ENCODE measurements at regions not wholly inside any gene's neighbourhood (a gene's known extent, or its start where the extent isn't known, plus 50 kb on each side); places are given as distances from the start of the nearest gene placed in this dataset.

DNA sequence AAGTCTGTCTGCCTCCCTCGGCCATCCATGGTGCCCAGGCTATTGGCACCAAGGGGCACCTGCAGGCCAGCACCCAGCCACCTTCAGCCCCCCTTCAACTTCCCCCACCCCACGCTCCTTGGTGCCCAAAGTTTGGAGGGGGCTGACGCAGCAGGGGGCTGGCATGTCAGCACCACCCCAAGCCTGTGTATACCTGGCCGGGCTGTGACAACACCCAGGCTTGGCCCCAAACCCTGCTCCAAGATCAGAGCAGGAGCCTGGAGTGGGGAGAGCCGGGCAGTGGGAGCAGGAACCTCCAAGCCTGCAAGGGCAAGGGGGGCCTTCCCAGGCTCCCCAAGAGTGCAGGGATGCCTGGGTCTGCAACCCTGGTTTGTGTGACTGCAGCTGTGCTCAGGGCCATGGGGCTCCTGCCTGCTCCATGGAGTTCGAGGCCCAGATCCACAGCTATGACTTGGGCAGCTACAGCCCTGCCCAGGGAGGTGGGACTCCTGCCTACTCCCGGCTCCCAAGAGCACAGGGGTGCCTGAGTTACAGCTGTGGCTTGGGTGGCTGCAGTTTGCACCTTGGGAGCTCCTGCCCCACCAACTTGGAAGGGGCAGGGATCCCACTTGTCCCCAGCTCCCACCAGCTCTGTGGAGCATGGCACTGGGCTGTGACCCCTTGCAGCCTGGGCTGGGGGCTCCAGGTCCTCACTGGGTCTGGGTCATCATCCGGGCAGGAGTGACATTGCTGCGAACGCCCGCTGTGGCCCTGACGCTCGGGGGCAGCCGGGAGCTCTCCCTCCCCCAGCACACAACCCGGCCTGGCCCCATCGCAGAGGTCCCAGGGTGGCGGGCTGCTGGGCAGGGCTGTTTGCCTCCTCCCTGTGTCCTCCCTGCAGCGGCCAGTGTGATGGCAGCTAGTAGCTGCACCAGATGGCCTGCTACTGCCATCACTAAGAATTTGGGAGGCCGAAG is 175.5 kb upstream of the SDK2 start:
- no peak overlapping the region for H3K27ac Mint-ChIP-seq
- H3K4me3 Mint-ChIP-seq = no peak overlapping the region
- no peaks in the 10 kb centered on the region for H3K36me3 Mint-ChIP-seq
- H3K4me1 Mint-ChIP-seq (ENCODE audit: low read depth) = peaks cover 21% of the 10 kb centered on the region
- H3K27me3 Mint-ChIP-seq = no peaks in the 10 kb centered on the region
- H3K9me3 Mint-ChIP-seq (ENCODE audit: low read depth) = peaks cover 6% of the 10 kb centered on the region

- no peak overlapping the region for H3K27ac Mint-ChIP-seq
- no peaks in the 10 kb centered on the region for H3K36me3 Mint-ChIP-seq
- peaks cover 21% of the 10 kb centered on the region for H3K4me1 Mint-ChIP-seq (ENCODE audit: low read depth)
- no peak overlapping the region for H3K4me3 Mint-ChIP-seq
- H3K27me3 Mint-ChIP-seq = no peaks in the 10 kb centered on the region
- peaks cover 6% of the 10 kb centered on the region for H3K9me3 Mint-ChIP-seq (ENCODE audit: low read depth)
Observed at GRCh38 chr17:73820686-73821448, 176.6 kb upstream of the SDK2 start.

DNA sequence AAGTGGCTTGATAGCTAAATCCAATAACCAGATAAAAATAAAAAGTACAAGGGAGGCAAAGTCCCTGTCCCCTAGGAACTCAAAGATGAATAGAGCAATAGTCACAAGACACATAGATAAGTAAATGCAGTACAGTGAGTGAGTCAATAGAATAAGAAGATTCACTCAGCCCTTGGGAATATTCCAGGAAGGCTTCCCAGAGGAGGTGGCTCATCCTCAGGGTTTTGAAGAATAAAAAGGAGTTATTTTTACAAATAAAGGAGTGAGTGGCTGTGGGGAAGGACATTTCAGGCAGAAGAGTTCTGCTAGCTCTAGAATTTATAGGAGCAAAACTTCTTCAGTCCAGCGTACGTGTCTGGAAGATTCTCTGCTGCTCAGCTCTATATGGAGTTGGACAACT is 177.4 kb upstream of the SDK2 start:
- peaks cover 24% of the 10 kb centered on the region for H3K4me1 Mint-ChIP-seq (ENCODE audit: low read depth)
- no peak overlapping the region for H3K4me3 Mint-ChIP-seq
- no peak overlapping the region for H3K27ac Mint-ChIP-seq
- H3K36me3 Mint-ChIP-seq = no peaks in the 10 kb centered on the region
- peaks cover 6% of the 10 kb centered on the region for H3K9me3 Mint-ChIP-seq (ENCODE audit: low read depth)
- H3K27me3 Mint-ChIP-seq = no peaks in the 10 kb centered on the region

- Mint-ChIP-seq H3K27me3 (no peaks in the 10 kb centered on the region), H3K27ac (no peak overlapping the region), H3K4me1 (ENCODE audit: low read depth) (peaks cover 30% of the 10 kb centered on the region), H3K36me3 (no peaks in the 10 kb centered on the region), H3K4me3 (peak overlapping the region; percentile 13), H3K9me3 (ENCODE audit: low read depth) (peaks cover 6% of the 10 kb centered on the region)
Observed at GRCh38 chr17:73822371-73822770, 178.1 kb upstream of the SDK2 start.

GRCh38 chr17:73823684-73824083 is 179.4 kb upstream of the SDK2 start:
- no peak overlapping the region for H3K27ac Mint-ChIP-seq
- H3K4me1 Mint-ChIP-seq (ENCODE audit: low read depth) = peaks cover 43% of the 10 kb centered on the region
- H3K36me3 Mint-ChIP-seq = no peaks in the 10 kb centered on the region
- no peak overlapping the region for H3K4me3 Mint-ChIP-seq
- peaks cover 2% of the 10 kb centered on the region for H3K9me3 Mint-ChIP-seq (ENCODE audit: low read depth)
- H3K27me3 Mint-ChIP-seq = no peaks in the 10 kb centered on the region

GRCh38 chr17:73824321-73824720 is 180.1 kb upstream of the SDK2 start:
- Mint-ChIP-seq H3K9me3 (ENCODE audit: low read depth) (no peaks in the 10 kb centered on the region), H3K4me1 (ENCODE audit: low read depth) (peaks cover 44% of the 10 kb centered on the region), H3K4me3 (no peak overlapping the region), H3K27ac (no peak overlapping the region), H3K27me3 (no peaks in the 10 kb centered on the region), H3K36me3 (no peaks in the 10 kb centered on the region)

- Mint-ChIP-seq H3K36me3 (no peaks in the 10 kb centered on the region), H3K4me3 (no peak overlapping the region)
Observed at GRCh38 chr17:73826181-73826871, 182.1 kb upstream of the SDK2 start.

DNA sequence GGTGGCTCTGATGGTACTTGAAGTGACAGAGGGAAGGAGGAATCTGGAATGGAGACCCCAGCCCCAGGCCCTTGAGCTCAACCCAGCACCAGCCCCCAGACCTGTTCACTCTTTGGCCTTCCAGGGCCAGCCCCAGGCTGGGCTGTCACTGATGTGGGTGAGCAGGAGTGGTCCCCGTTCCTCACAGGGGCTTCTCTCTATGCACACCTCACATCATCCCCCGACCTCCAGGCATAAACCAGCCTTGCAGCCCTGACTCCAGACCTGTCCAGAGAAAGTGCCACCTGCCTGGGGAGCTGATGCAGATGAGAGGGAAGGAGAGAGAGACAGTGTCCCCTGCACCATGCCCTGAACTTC is 182.6 kb upstream of the SDK2 start:
- H3K4me1 Mint-ChIP-seq (ENCODE audit: low read depth) = peaks cover 50% of the 10 kb centered on the region
- no peak overlapping the region for H3K4me3 Mint-ChIP-seq
- H3K27me3 Mint-ChIP-seq = no peaks in the 10 kb centered on the region
- H3K27ac Mint-ChIP-seq = no peak overlapping the region
- H3K36me3 Mint-ChIP-seq = no peaks in the 10 kb centered on the region
- no peaks in the 10 kb centered on the region for H3K9me3 Mint-ChIP-seq (ENCODE audit: low read depth)

More at GRCh38 chr17:73826181-73826871, 182.1 kb upstream of the SDK2 start:
- H3K4me1 Mint-ChIP-seq (ENCODE audit: low read depth) = peaks cover 48% of the 10 kb centered on the region
- no peaks in the 10 kb centered on the region for H3K9me3 Mint-ChIP-seq (ENCODE audit: low read depth)
- H3K27me3 Mint-ChIP-seq = no peaks in the 10 kb centered on the region
- no peak overlapping the region for H3K27ac Mint-ChIP-seq

GRCh38 chr17:73827627-73828291 is 183.5 kb upstream of the SDK2 start:
- peaks cover 47% of the 10 kb centered on the region for H3K4me1 Mint-ChIP-seq (ENCODE audit: low read depth)
- H3K36me3 Mint-ChIP-seq = no peaks in the 10 kb centered on the region
- no peaks in the 10 kb centered on the region for H3K27me3 Mint-ChIP-seq
- peak overlapping the region; percentile 2 for H3K4me3 Mint-ChIP-seq
- peak overlapping the region; percentile 77 for H3K27ac Mint-ChIP-seq
- no peaks in the 10 kb centered on the region for H3K9me3 Mint-ChIP-seq (ENCODE audit: low read depth)

- peaks cover 3% of the 10 kb centered on the region for H3K27me3 Mint-ChIP-seq
- no peaks in the 10 kb centered on the region for H3K36me3 Mint-ChIP-seq
- H3K4me1 Mint-ChIP-seq (ENCODE audit: low read depth) = peaks cover 37% of the 10 kb centered on the region
- no peaks in the 10 kb centered on the region for H3K9me3 Mint-ChIP-seq (ENCODE audit: low read depth)
- no peak overlapping the region for H3K27ac Mint-ChIP-seq
- H3K4me3 Mint-ChIP-seq = no peak overlapping the region
Observed at GRCh38 chr17:73829676-73830280, 185.5 kb upstream of the SDK2 start.

DNA sequence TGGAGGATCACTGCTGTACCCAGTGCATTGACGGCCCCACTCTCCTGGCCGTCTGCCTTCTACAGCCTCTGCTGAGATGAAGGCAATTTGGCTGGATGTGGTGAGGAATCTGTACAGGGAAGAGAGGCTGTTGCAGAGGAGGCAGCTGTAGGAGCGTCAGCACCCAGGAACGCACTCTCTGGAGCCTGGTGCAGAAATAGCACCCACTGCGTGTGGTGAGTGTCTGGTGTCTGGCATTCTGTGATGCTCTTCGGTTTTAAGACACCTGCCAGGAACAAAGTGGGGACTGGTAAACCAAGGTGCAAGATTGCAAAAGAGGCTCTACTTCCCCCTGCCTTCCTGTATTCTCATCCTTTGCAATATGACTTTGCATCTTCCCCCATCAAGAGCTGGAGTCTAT is 187.5 kb upstream of the SDK2 start:
- Mint-ChIP-seq H3K27ac (no peak overlapping the region), H3K4me3 (no peak overlapping the region), H3K9me3 (ENCODE audit: low read depth) (no peaks in the 10 kb centered on the region), H3K36me3 (no peaks in the 10 kb centered on the region), H3K4me1 (ENCODE audit: low read depth) (peaks cover 42% of the 10 kb centered on the region), H3K27me3 (peaks cover 4% of the 10 kb centered on the region)

DNA sequence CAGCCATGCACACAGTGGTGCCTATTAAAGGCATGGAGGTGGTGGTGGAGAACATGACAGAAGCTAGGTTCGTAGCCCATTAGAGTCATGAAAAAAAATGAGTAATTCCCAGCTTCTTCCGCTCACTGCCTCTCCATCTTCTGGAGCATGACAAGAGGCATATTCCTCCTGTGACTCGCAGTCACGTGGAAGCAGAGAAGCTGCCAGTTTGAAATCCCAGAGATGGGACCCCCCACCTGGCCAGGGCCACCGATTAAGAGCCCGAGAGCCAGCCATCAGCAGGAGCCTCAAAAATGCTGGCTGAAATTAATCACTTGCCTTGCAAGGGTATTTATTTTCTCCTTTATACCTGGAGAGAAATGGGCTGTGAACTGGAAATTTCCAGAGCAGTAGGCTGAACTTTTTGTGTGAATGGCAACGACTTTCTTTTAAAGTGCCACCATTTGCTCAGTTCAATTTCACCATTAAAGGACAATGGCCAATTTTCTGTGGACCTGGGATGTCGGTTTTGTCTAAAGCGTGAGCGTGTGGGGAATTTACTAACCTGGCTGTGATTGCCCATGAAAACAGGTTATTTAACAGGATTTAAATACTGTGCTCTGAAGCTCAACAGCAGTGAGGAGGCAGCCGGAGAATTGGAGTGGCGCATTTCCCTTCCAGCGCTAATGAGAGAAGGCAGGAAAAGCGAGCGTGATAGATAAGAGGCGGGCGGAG is 189.7 kb upstream of the SDK2 start:
- H3K36me3 Mint-ChIP-seq = peaks cover 2% of the 10 kb centered on the region
- no peaks in the 10 kb centered on the region for H3K9me3 Mint-ChIP-seq (ENCODE audit: low read depth)
- H3K4me3 Mint-ChIP-seq = no peak overlapping the region
- peaks cover 4% of the 10 kb centered on the region for H3K27me3 Mint-ChIP-seq
- H3K27ac Mint-ChIP-seq = no peak overlapping the region
- H3K4me1 Mint-ChIP-seq (ENCODE audit: low read depth) = peaks cover 23% of the 10 kb centered on the region

GRCh38 chr17:73834684-73835343 is 190.6 kb upstream of the SDK2 start:
- H3K27ac Mint-ChIP-seq = no peak overlapping the region
- H3K4me3 Mint-ChIP-seq = no peak overlapping the region
- H3K27me3 Mint-ChIP-seq = peaks cover 4% of the 10 kb centered on the region
- peaks cover 2% of the 10 kb centered on the region for H3K36me3 Mint-ChIP-seq
- H3K9me3 Mint-ChIP-seq (ENCODE audit: low read depth) = no peaks in the 10 kb centered on the region
- H3K4me1 Mint-ChIP-seq (ENCODE audit: low read depth) = peaks cover 23% of the 10 kb centered on the region
